Dermis microvascular lymphatic vessel endothelial cell (primary cell): ENCODE measurements at regions not wholly inside any gene's neighbourhood (a gene's known extent, or its start where the extent isn't known, plus 50 kb on each side); places are given as distances from the start of the nearest gene placed in this dataset.

Experiments used
- DNase-seq, 2 donors: peaks; one replicate each; pipeline versions ENCODE4 v3.0.0 to v3.0.0-alpha.2; 2010; ENCODE audit warnings: low read depth in 2 of 2

DNA sequence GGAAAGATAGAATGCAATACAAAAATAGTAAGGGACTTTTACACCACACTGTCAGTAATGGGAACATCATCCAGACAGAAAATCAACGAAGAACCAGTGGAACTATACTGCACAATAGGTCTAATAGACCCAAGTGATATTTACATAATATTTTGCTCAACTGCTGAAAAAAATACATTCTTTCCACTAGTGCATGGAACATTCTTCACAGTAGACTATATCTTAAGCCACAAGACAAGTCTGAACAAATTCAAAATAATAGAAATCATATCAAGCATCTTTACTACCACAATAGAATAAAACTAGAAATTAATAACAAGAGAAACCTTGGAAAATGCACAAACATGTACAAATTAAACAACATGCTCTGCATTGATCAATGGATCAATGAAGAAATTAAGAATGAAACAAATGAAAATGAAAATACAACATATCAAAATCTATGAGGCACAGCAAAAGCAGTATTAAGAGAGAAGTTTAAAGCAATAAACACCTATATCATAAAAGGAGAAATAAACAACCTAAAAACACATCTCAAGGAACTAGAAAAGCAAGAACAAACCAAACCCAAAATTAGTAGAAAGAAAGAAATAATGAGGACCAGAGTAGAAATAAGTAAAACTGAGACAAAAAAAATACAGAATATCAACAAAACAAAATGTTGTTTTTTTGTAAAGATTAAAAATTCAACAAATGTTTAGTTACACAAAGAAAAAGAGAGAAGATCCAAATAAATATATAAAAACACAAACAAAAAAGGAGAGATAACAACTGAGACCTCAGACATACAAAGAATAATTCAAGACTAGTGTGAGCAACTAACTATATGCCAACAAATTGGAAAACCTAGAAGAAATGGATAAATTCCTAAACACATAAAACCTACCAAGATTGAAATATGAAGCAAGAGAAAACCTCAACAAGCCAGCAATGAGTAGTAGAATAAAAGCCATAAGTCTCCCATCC, 51.5 kb upstream of the ANTXR2 start:
- DNase-seq: no peak
